Hepatocyte (in vitro differentiated cells): ENCODE measurements at regions not wholly inside any gene's neighbourhood (a gene's known extent, or its start where the extent isn't known, plus 50 kb on each side); places are given as distances from the start of the nearest gene placed in this dataset.
"Not testable (repeated sequence)": the region's sequence is repeated elsewhere in the genome, so short reads cannot be mapped to it uniquely, and the experiment has no call there.

Experiments
- DNase-seq: peaks from one replicate; pipeline ENCODE4 v3.0.0-alpha.2; 2016; ENCODE audit warnings: low spot score
- H2AFZ ChIP-seq: fragments of 200-600 bp; sonication (generic); 2 replicates; pipeline ENCODE4 v1.6.0; 2016; ENCODE audit warnings: antibody characterized with exemption, mild to moderate bottlenecking
- H3K27ac ChIP-seq: fragments of 200-600 bp; sonication (generic); 2 replicates; pipeline ENCODE4 v1.5.1; 2016; ENCODE audit warnings: mild to moderate bottlenecking
- H3K27me3 ChIP-seq: fragments of 200-600 bp; sonication (generic); 2 replicates; pipeline ENCODE4 v1.6.1; 2016
- H3K36me3 ChIP-seq: fragments of 200-600 bp; sonication (generic); replicated peaks from 2 replicates; pipeline ENCODE4 v1.5.1; 2016; ENCODE audit warnings: low read depth; ENCODE audit not compliant: insufficient read depth
- H3K4me1 ChIP-seq: fragments of 200-600 bp; sonication (generic); 2 replicates; pipeline ENCODE4 v1.5.1; 2016; ENCODE audit warnings: mild to moderate bottlenecking, moderate library complexity; ENCODE audit not compliant: insufficient read depth
- H3K4me2 ChIP-seq: fragments of 200-600 bp; sonication (generic); 2 replicates; pipeline ENCODE4 v1.6.0; 2016
- H3K4me3 ChIP-seq: fragments of 200-600 bp; sonication (generic); 2 replicates; pipeline ENCODE4 v1.5.1; 2016; ENCODE audit warnings: mild to moderate bottlenecking
- H3K79me2 ChIP-seq: fragments of 200-600 bp; sonication (generic); 2 replicates; pipeline ENCODE4 v1.6.0; 2017; ENCODE audit warnings: mild to moderate bottlenecking
- H3K9me2 ChIP-seq: fragments of 200-600 bp; sonication (generic); replicated peaks from 2 replicates; pipeline ENCODE4 v1.6.0; 2017; ENCODE audit warnings: mild to moderate bottlenecking; ENCODE audit not compliant: insufficient read depth
- H3K9me3 ChIP-seq: fragments of 200-600 bp; sonication (generic); 2 replicates; pipeline ENCODE4 v1.5.1; 2016; ENCODE audit warnings: low read depth, mild to moderate bottlenecking
- H4K20me1 ChIP-seq: fragments of 200-600 bp; sonication (generic); 2 replicates; pipeline ENCODE4 v1.6.0; 2016; ENCODE audit warnings: mild to moderate bottlenecking; ENCODE audit not compliant: insufficient read depth, poor library complexity, severe bottlenecking
- WGBS: methylation state at CpG from one replicate; pipeline ENCODE4 v1.1.6; 2016; ENCODE audit warnings: low lambda C conversion rate; ENCODE audit errors: missing lambda C conversion rate; 5-methylcytosine and 5-hydroxymethylcytosine counted together
- TF ChIP-seq, protein P1 (sequence below): fragments of 200-600 bp; sonication (generic); IDR thresholded peaks from 2 replicates; pipeline ENCODE4 v1.5.1; 2016; ENCODE audit warnings: antibody characterized with exemption, mild to moderate bottlenecking; ENCODE audit not compliant: poor library complexity

- DNase-seq, H2AFZ ChIP-seq, H3K4me3 ChIP-seq, H3K27me3 ChIP-seq, H3K79me2 ChIP-seq, H3K36me3 ChIP-seq, H4K20me1 ChIP-seq, H3K27ac ChIP-seq, H3K4me1 ChIP-seq, H3K9me2 ChIP-seq, H3K9me3 ChIP-seq, H3K4me2 ChIP-seq: not testable (repeated sequence)
- 74% methylated on average over 38 of the region's 77 CpGs for WGBS
Observed at GRCh38 chr15:22714358-22715132, 71.9 kb upstream of the NIPA1 start.

- not testable (repeated sequence) for H3K9me2 ChIP-seq, H3K36me3 ChIP-seq, H3K27ac ChIP-seq, H3K4me2 ChIP-seq, DNase-seq, H3K9me3 ChIP-seq, H3K4me1 ChIP-seq, H3K27me3 ChIP-seq, H3K79me2 ChIP-seq, H2AFZ ChIP-seq, H3K4me3 ChIP-seq, H4K20me1 ChIP-seq
- WGBS, result 90% methylated on average over 20 of the region's 32 CpGs
Observed at GRCh38 chr15:22715133-22715845, 71.2 kb upstream of the NIPA1 start.

- DNase-seq, H2AFZ ChIP-seq, H3K79me2 ChIP-seq, H3K9me3 ChIP-seq, H3K4me3 ChIP-seq, H3K4me2 ChIP-seq, H3K9me2 ChIP-seq, H3K4me1 ChIP-seq, H3K27me3 ChIP-seq, H3K27ac ChIP-seq, H3K36me3 ChIP-seq, H4K20me1 ChIP-seq: not testable (repeated sequence)
- 91% methylated on average over 1 of the region's 1 CpG for WGBS
- TF ChIP-seq, protein P1, sequence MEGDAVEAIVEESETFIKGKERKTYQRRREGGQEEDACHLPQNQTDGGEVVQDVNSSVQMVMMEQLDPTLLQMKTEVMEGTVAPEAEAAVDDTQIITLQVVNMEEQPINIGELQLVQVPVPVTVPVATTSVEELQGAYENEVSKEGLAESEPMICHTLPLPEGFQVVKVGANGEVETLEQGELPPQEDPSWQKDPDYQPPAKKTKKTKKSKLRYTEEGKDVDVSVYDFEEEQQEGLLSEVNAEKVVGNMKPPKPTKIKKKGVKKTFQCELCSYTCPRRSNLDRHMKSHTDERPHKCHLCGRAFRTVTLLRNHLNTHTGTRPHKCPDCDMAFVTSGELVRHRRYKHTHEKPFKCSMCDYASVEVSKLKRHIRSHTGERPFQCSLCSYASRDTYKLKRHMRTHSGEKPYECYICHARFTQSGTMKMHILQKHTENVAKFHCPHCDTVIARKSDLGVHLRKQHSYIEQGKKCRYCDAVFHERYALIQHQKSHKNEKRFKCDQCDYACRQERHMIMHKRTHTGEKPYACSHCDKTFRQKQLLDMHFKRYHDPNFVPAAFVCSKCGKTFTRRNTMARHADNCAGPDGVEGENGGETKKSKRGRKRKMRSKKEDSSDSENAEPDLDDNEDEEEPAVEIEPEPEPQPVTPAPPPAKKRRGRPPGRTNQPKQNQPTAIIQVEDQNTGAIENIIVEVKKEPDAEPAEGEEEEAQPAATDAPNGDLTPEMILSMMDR, result peak; percentile 32
Observed at GRCh38 chr15:22719980-22720379, 66.5 kb upstream of the NIPA1 start.

DNA sequence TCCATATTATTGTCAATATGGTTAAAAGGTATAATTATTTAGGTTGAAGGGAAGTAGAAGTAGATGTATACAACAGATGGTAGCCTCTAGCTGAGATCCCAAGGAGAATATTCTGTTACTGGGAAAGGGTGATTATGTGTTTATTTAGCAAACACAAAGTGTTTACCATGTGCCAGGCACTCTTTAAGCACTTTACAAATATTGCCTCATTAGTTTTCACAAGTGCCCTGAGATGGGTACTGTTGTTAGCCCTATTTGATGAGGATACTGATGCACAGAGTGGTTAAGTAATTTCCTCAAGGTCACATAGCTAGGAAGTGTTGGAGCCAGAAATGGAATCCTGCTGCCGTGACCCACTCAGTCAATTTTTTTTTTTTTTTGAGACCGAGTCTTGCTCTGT lies 60.3 kb upstream of the NIPA1 start:
- not testable (repeated sequence) for H3K9me3 ChIP-seq, H3K36me3 ChIP-seq, H3K79me2 ChIP-seq, H3K4me1 ChIP-seq, H4K20me1 ChIP-seq, H3K4me3 ChIP-seq, H2AFZ ChIP-seq, DNase-seq, H3K4me2 ChIP-seq, H3K27ac ChIP-seq, H3K9me2 ChIP-seq, H3K27me3 ChIP-seq
- 92% methylated on average over 2 of the region's 2 CpGs for WGBS

DNA sequence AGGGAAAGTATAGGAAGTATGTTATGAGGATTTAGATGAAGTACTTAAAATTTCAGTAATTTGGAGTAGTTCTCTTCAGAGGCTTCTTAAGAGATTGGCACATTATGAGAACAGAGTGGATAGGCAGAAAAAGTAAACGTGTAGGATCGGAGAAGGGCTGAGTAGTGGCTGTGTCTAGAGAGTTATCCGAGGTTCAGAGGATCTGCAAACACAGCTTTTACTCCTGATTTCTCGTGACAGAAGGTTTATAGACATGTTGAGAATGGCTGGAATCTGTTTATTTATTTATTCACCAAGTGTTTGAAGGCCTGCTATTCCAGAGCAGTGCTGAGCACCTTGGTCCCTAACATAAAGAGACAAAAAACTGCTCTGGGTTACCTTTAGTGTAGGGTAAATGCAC lies 51.4 kb upstream of the NIPA1 start:
- H2AFZ ChIP-seq, H3K9me3 ChIP-seq, H4K20me1 ChIP-seq, H3K79me2 ChIP-seq, H3K4me3 ChIP-seq, H3K27ac ChIP-seq, H3K4me2 ChIP-seq, H3K36me3 ChIP-seq, H3K27me3 ChIP-seq, H3K4me1 ChIP-seq, DNase-seq, H3K9me2 ChIP-seq: not testable (repeated sequence)
- WGBS, result 62% methylated on average over 4 of the region's 4 CpGs
